NCI-H2081 treated with DMSO at 0.1 percent for 48 hours (cell line): ENCODE measurements at regions not wholly inside any gene's neighbourhood (a gene's known extent, or its start where the extent isn't known, plus 50 kb on each side); places are given as distances from the start of the nearest gene placed in this dataset.
"Not testable (repeated sequence)": the region's sequence is repeated elsewhere in the genome, so short reads cannot be mapped to it uniquely, and the experiment has no call there.

Experiments used
- DNase-seq: peaks from one replicate; lab custom pipeline; 2025; lab: John Stamatoyannopoulos, UW

DNA sequence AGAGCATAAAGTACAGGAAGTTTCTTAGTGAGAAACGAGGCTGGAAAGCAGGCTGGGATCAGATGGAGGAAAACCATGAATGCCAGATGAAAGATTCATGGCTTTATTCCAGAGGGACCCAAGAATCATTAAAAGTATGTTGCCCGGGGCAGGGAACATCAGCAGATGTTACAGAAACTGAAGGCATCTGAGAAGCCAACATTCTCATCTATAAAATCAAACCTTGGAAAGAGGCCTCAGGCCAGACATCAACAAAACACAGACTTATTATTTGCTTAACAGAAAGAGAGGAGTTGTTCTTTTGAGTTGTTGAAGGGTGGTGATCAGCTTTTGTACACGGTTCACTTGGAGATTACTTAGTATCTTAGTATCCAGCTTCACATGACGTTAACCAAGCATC lies 543.6 kb downstream of the RFC3 start:
- no peak for DNase-seq

DNA sequence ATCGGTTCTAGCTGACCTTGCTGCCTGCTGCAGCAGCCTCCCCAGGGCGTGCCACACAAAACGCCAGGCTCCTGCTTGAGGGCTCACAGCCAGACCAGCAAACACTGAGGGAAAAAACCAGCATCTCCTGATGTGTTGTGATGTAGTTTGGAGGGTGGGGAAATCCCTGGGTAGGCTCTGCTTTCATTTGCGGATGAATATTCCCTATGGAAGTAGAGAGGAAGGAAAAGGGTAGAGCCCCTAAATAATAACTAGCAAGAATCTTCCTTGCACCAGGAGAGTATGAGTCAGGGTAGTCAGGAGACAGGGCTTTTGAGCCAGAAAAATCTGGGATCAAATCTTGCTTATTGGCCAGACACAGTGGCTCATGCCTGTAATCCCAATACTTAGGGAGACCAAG lies 545.3 kb downstream of the RFC3 start:
- DNase-seq: no peak

DNA sequence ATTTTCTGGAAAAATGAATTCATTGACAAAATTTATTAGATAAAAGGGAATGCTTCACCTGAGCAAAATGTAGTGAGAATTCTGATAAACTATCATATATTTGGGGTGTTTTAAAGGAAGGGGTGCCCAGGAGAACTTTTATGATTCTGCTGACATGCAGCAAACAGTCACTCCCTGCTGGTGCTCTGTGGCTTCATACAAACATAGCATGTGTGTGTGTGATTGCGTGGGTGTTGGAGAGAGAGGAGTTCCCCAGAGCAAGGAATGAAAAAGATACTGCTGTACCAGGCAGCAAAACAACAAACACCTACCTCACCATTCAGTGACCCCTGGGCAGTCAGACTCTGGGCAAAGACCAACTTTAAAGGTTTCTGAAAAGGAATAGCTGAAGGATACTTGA lies 546.7 kb downstream of the RFC3 start:
- DNase-seq: no peak

DNA sequence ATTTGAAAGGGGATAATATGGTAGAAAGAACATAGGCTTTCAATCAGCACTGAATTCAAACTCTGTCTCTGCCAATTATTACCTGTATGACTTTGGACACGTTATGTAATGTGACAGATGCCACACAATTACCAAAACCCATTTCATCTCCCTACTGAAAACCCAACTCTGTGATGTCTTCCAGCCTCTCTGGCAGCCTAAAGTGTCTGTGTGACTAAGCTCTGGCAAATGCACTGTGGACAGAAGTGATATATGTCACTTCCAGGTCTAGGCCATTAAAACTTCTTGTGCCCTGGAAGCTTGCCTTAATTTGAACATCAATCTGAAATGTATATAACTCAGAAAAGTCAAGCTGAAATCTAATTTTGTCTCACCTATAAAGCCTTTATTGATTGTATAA lies 552.0 kb downstream of the RFC3 start:
- DNase-seq: no peak

DNA sequence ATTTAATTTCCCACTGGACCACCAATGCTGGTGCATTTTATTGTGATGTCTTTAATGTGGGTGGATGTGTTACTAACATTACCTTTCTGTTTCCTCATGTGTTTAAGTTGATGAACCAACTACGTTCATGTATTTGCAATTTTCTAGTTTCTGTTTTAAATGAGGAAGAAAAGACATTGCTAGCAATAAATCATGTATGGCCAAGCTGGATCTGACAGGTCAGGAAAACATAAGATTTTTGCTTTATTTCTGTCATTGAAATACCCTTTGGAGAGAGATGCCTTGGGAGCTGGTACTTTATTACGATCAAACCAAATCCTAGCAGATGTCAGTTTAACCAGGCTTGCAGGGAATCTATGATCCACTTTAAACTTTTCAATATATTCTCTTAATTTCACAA lies 553.2 kb downstream of the RFC3 start:
- DNase-seq: no peak

DNA sequence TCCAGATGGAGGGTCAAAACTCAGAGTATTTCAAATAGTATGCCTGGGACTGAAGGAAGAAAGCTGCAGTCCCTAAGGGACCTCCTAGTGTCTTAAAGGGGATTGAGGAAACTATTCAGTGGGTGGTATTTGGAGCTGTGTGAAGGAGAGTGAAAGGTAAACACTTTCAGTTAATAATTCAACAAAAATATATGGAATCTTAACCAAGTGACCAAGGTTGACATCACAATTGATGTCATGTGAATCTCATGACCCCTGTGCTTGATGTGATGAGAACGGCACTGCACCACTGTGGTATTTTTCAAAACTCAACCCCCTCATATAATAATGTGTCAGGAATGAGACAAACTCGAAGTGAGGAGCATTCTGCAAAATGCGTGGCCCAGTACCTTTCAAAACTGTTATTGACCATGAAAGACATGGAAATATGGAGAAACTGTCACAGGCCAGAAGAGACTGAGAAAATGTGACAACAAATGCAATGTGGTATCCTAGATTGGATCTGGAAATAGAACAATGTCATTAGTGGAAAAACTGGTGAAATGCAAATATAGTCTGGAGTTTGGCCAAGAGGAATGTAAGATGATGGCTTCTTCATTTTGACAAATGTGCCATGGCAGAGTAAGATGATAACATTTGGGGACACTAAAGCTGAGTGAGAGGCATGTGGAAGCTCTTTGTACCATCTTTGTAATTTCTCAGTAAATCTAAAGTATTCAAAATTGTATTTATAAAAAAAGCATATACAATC lies 553.9 kb downstream of the RFC3 start:
- DNase-seq: no peak

DNA sequence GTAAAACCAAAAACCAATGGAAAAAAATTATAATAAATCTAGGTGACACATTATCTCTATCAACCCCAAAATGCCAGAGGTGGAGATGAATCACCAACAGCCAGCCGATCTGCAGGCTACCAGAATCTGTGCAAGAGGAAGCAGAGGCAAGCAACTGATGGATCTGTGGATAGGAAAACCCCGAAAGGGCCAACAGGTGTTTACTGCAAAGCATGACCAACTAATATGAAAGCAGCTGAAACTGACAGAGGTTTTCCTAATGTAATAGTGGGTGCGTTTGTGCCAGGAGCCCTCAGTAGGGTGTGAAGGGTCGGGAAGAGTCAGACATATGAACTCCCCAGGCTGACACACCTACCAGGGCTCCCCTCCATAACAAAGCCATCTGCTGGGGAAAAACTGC lies 554.6 kb downstream of the RFC3 start:
- no peak for DNase-seq

DNA sequence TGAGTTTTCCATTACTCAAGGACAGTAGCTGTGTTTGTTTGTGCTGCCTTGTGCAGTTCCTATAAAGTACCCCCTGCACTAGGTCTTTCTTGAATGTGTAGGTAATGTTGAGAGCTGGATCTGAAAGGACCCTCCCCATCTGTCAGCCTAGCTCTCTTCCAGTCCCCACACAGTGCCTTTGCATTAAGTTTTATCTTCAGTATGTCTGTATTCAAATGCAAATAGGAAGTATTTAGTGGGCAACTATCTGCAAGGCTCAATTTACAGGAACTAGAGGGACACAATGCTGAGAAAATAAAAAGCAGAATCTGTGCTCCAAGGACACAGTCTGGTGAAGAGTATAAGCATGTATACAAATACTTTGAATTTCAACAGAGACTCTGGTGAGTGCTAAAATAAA lies 558.5 kb downstream of the RFC3 start:
- DNase-seq: no peak

DNA sequence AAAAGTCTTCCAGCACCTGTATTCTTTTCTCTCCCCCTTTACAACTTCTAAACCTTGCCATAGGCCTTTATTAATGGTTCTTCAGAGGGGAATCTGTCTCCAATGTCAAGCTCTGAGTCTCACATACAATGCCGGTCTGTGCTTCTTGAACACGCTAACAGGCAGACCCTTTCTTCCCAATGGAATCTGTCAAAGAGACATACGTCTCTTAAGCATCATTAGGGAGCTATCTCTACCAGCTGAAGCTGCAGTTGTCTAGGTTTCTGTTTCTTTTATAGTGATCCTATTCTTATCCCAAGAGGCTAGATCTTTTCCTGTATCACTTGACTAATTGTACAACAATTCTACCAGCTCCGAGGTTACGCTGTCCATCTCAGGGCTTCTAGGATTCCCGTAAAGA lies 560.8 kb upstream of the NBEA start:
- no peak for DNase-seq

DNA sequence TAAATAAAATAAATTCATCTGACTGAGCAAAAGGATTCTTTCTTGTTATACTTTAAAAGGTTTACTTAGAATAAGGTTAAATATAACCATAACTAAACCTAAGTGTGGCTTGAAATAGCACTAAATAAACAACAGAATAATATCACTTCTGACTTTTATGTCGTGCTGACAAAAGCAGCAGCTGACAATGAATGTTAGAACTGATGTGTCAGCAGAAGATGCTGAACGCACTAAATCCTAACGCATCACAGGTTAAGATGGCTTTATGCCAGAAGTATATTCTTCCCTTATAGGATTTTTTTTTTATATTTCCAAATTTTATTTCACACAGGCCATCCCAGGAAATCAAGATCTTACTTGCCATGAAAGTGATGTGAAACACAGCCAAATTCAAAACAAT lies 558.3 kb upstream of the NBEA start:
- DNase-seq: no peak

DNA sequence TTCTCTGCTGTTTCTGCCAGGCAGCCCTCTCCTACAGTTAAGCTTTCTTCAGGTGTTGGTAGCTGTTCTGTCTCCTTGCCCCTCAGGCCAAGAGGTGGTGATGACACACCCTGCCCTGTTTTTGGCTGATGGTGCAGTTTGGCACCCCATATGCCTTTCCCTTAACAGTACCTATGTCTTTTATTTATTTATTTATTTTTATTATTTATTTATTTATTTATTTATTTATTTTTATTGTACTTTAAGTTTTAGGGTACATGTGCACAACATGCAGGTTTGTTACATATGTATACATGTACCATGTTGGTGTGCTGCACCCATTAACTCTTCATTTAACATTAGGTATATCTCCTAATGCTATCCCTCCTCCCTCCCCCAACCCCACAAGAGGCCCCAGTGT lies 555.8 kb upstream of the NBEA start:
- DNase-seq: not testable (repeated sequence)

DNA sequence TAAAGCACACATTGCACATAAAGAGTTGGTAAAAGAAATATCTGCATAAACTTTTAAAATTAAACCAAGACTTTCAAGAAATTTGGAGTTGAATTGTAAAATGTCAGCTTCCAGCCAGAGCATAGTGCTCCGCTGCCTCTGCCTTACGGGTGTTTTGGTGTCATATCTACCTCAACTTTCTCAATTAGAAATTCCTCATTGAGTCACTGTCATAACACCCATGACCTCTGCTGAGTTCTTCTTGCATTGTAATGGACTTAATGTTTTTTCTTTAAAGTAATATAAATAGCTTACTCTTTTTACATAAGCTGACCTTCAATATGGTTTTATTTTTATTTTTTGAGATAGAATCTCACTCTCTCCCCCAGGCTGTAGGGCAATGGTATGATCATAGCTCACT lies 551.0 kb upstream of the NBEA start:
- no peak for DNase-seq

DNA sequence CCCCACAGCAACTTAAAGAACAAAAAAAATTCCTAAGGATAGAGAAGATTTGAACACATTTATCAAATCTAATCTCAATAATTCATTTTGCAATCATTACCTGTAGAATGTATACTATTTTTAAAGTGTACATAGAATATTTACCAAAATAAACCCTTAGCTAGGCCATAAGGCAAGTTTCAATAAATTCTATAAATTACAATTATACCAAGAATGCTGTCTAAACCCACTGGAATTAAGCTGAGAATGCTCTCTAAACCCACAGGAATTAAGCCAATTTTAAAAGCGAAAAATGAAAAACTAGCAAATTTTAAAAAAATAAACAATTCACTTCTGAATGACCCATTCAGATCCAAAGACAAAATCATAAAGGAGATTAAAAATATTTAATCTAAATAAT lies 540.4 kb upstream of the NBEA start:
- DNase-seq: no peak

DNA sequence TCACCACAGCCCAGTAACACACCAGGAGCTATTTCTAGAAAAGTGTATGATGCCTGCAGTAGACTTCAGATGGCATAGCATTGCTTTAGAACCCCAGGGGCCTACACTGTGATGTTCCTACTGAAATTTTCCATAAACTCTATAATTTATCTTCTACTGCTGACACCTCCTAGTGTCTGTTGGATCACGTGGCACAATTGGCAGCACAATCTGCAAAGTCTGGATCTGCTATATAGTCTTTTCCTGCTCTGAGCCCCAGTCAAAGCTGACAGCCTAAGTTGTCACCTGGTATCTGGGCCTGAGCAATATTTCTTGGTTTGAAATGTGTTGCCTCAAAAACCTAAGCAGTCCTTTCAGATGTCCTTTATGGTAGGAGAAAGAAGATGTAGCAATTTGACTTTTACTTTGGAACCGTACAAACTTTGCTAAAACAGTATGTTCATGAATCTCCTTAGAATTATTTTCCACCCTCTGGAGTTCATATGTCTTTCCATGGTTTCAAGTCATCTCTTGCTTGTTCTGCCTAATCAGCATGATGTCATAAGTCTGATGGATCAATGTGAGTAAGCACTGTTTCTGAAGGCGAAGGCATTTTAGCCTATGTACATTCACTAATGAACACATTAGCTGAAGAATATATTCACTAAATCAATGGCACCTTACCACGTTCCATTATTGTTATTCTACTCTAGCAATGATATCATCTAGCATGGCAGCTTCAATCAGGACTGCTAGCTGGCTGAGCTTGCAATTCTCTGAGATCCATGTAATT lies 536.5 kb upstream of the NBEA start:
- DNase-seq: no peak

DNA sequence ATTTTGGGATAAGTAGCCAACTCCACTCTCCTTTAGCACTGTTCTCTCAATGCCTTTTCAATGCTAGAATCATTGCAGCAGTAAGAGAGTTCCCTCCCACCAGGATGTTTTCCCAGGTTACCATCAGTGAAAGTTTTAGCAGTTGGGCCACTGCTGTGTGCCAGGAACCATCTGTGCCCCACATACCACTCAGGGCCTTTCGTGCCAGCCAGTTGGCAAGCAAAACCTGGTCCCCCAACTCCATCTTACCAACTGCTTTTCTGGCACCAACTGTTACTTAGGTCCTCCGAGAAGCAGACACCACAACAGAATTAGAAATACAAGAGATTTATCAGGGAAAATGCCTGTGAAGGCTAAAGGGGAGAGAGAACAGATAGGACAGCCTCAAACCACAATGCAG lies 533.4 kb upstream of the NBEA start:
- no peak for DNase-seq

DNA sequence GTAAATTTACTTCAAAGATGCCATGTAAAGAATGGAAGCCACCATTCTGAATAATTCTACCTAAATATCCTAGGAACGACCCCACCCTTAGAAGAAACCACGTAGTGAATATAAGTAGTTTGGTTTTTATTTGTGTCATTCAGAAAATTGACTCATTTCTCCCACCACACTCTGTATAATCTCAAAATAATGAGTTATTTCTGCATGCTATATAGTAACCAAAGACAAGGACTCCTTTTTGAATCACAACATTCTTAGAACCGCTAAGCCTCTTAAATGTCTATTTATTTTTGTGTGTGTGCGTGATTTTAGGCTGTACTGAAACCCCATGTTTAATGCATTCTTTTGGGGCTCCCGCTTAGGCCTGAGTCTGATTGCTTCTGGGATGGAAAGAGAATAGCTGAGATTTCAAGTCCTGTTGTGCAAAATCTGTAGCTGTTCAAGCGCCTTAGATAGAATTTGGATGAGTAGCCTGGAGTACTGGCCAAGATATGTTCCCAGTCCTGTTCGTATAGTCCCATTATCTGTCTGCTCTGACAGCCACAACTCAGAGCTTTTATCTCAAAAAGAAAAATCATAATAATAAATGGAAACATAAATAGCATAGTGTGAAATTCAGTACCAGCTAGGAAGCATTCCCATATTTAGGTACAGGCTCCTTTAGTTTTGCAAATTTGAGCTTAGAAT lies 532.4 kb upstream of the NBEA start:
- DNase-seq: no peak

DNA sequence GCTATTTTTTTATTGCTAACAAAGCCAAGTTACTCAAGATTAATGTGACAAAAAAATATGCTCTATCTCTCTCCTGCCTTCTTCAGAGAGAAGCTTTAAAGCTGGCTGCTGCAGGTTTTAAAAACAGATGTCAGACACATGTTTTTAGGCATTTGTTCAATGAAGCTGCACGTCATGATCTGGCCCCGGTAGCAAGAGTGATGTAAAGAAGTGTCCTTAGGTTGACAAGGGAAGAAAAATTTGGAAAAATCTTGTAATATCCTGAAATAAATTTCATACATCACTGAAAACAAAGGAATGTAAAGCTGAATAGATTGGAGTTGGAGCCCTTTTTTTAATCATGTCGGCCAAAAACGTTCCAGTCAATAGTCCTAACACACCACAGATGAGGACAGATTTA lies 531.4 kb upstream of the NBEA start:
- DNase-seq: no peak

DNA sequence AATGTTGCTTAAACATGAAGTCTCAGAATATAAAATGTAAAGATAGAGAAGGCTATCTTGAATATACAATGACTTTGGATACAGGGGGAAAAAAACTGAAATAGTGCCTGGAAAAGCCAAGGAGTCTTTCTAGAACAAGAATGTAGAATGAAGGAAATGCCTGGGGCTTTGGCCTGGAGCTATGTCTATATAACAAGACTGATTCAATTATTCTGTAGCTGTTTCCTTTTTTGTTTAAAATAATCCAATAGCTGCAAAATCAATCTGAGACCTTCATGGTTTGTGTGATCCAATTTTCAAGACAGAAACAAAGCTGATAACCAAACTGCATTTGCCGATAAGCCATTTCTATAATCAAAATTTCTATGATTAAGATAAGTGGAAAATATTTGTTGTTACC lies 530.9 kb upstream of the NBEA start:
- DNase-seq: no peak

DNA sequence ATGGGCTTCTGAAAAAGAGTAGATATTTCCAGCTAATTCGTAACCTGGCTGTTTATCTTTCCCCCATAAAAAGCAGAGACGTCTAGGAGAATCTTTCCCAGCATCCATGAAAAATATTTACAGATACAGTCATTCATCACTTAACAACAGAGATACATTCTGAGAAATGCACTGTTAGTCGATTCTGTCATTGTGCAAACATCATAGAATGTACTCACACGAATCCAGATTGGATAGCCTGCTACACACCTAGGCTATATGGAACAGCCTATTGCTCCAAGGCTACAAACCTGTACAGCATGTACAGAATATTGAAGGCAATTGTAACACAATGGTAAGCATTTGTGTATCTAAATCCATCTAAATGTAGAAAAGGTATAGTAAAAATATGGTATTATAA lies 530.2 kb upstream of the NBEA start:
- DNase-seq: no peak

DNA sequence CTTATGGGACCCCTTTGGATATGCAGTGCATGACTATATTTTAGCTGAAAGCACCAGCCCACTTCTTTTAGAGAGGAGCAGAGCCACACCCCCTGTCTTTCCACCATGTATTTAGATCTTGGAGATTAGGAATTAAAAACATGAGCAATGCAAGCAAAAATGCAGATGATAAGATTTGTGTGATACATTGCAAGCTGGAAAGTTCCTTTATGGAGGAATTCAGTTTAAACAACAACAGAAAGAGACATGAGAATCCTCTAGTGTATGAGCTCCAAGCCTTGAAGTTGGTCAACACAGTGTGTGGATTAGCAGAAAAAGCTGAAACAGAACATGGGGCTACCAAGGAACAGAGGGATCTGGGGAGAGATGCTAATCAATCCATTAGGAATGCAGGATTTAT lies 529.8 kb upstream of the NBEA start:
- no peak for DNase-seq

DNA sequence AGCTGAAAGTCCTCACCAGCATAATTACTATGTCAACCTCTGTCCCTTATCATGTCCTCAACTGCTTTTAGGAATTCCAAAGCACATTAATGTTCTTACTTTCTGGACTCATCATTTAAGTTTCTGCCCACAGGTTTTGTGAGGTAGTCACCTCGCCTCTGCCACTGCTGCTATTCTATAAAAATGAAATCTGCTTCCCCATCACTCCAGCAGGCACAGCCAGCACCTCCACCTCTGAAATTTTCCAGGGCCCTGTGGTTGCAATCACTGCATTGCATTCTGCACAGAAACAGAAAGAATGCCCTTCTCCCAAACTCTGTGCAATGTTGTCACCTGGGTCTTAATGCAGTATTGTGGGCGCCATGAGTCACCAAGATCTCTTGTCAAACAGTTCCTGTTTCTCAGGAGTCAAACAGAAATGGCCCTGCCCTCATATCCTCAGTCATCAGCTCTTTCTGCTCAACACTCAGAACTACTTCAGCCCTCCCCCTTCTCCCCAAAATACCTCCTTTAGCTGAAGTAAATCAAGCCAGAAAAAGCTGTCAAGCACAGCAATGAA lies 529.2 kb upstream of the NBEA start:
- no peak for DNase-seq

DNA sequence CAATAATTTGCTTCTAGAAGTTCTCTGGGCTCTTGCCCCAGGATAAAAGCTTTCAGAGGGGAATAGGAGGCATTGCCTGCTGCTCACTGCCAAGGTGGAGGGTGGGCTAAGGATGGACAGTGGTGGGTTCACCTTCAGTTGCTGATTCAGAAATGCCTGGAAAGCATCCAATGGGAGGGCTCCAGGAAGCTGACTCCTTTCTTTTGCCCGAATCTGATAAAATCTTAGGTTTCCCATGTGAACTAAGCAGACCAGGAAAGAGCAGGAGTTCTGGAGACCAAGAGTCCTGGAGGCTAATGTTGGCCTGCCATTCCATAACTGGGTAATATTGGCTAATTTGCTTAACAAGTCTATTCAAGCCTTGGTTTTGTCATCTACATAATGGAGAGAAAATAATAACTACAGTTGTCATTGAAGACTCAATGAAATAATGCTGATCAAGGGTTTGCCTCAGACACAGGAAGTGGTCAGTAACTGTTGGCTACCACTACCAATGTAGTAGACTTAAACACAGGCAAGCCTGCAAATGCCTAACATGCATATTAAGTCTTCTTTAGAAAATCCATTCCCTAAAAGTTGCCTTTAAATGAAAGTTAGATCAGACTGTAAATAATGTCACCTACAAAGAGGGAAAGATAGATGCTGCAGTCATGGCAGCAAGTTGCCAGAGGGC lies 528.4 kb upstream of the NBEA start:
- DNase-seq: no peak
